Cardiac muscle cell (in vitro differentiated cells and primary cell): ENCODE measurements at regions not wholly inside any gene's neighbourhood (a gene's known extent, or its start where the extent isn't known, plus 50 kb on each side); places are given as distances from the start of the nearest gene placed in this dataset.

ENCODE experiments used
- DNase-seq, 2 donors: peaks; one replicate each; pipeline versions ENCODE4 v3.0.0 to v3.0.0-alpha.2; 2010 to 2017; ENCODE audit warnings: low read depth in 1 of 2, low spot score in 1 of 2
- H3K27ac ChIP-seq: fragments of 200-600 bp; sonication (generic); 2 replicates; pipeline ENCODE4 v1.5.1; 2016
- H3K27me3 ChIP-seq: fragments of 200-600 bp; sonication (generic); 2 replicates; pipeline ENCODE4 v1.6.0; 2016; ENCODE audit warnings: control low read depth
- H3K36me3 ChIP-seq: fragments of 200-600 bp; sonication (generic); 2 replicates; pipeline ENCODE4 v1.5.1; 2016; ENCODE audit warnings: control low read depth
- H3K4me1 ChIP-seq: fragments of 200-600 bp; sonication (generic); 2 replicates; pipeline ENCODE4 v1.8.1; 2017; ENCODE audit warnings: low read depth, mild to moderate bottlenecking, mixed run types
- H3K4me3 ChIP-seq: fragments of 200-600 bp; sonication (generic); 2 replicates; pipeline ENCODE4 v1.5.1; 2016; ENCODE audit warnings: mild to moderate bottlenecking
- H3K9me3 ChIP-seq: fragments of 200-600 bp; sonication (generic); 2 replicates; pipeline ENCODE4 v1.5.1; 2017; ENCODE audit warnings: low read depth, mild to moderate bottlenecking, control low read depth
- CTCF ChIP-seq: IDR thresholded peaks from 2 replicates; pipeline ENCODE4 v1.5.1; 2012; ENCODE audit warnings: low read depth, mild to moderate bottlenecking, low read length

DNA sequence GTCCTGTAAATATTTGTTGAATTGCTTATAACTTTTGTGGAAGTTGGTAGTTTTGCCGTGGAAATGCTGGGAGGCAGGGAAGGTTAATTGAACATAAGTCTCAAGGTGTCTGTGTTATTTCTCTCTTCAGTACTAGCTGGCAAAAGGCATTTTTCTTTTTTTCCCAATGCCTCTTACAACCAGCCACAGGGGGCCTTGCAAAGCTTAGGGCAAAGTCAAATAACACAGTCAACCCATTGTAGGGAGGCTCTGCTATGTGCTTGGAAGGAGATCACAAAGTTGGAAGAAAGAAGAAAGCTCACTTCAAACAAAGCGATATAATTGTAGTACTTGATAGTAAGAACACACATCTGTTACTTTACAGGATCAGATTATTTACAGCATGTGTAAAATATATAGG, 802.6 kb downstream of the PDHA2 start:
- no peak for DNase-seq
- Histone ChIP-seq H3K4me3 (no peak overlapping the region), H3K27ac (no peak overlapping the region), H3K4me1 (no peaks in the 10 kb centered on the region), H3K27me3 (no peaks in the 10 kb centered on the region), H3K9me3 (no peaks in the 10 kb centered on the region), H3K36me3 (no peaks in the 10 kb centered on the region)
- TF ChIP-seq CTCF, result no peak

DNA sequence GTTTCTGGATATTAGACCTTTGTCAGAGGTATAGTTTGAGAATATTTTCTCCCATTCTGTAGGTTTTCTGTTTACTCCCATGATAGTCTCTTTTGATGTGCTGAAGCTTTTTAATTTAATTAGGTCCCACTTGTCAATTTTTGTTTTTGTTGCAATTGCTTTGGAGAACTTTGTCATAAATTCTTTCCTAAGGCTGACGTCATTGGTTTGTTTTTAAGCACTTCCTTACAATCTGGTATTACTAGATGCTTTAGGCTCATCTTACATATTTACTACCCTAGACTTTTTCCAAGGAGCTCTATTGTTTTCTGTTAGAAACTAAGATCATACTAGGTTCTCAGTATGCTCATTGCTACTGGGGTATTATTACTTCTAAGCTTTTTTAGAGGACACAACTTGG, 806.3 kb downstream of the PDHA2 start:
- H3K36me3 ChIP-seq, result no peaks in the 10 kb centered on the region
- no peak overlapping the region for H3K4me3 ChIP-seq
- TF ChIP-seq CTCF, result no peak
- H3K27me3 ChIP-seq, result no peaks in the 10 kb centered on the region
- no peaks in the 10 kb centered on the region for H3K9me3 ChIP-seq
- no peak overlapping the region for H3K27ac ChIP-seq
- DNase-seq, result no peak
- peaks cover 8% of the 10 kb centered on the region for H3K4me1 ChIP-seq

- TF ChIP-seq CTCF, result no peak
- Histone ChIP-seq H3K36me3 (no peaks in the 10 kb centered on the region), H3K9me3 (no peaks in the 10 kb centered on the region), H3K4me1 (peaks cover 8% of the 10 kb centered on the region), H3K4me3 (no peak overlapping the region), H3K27me3 (no peaks in the 10 kb centered on the region), H3K27ac (peak overlapping the region; percentile 2)
- DNase-seq, result peak in 1 of 2 donors; percentile 29
These were observed 809.6 kb downstream of the PDHA2 start for GRCh38 chr4:96649536-96649935.

DNA sequence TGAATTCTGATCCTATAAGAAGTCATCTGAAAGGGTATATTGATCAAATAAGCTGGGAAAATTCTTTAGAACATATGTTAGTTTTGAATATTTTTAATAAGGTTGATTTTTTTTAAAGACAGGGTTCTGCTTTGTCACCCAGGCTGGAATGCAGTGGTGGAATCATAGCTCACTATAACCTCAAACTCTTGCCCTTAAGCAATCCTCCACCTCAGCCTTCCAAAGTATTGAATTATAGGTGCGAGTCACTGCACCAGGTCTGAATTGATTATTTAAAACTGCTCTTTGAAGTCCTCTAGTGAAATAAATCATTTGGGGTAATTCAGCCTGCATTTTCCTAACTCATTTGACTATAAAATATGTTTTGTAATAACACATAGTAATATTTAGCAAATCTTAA, 812.3 kb downstream of the PDHA2 start:
- peaks cover 8% of the 10 kb centered on the region for H3K4me1 ChIP-seq
- H3K4me3 ChIP-seq, result no peak overlapping the region
- no peaks in the 10 kb centered on the region for H3K36me3 ChIP-seq
- H3K9me3 ChIP-seq, result no peaks in the 10 kb centered on the region
- no peak overlapping the region for H3K27ac ChIP-seq
- no peaks in the 10 kb centered on the region for H3K27me3 ChIP-seq
- no peak for DNase-seq
- no peak for TF ChIP-seq CTCF

- no peak for TF ChIP-seq CTCF
- no peak overlapping the region for H3K27ac ChIP-seq
- DNase-seq, result no peak
- no peaks in the 10 kb centered on the region for H3K9me3 ChIP-seq
- no peaks in the 10 kb centered on the region for H3K36me3 ChIP-seq
- H3K4me1 ChIP-seq, result peaks cover 8% of the 10 kb centered on the region
- no peaks in the 10 kb centered on the region for H3K27me3 ChIP-seq
- H3K4me3 ChIP-seq, result no peak overlapping the region
These were observed 812.9 kb downstream of the PDHA2 start for GRCh38 chr4:96652821-96653220.

GRCh38 chr4:96654045-96654444, 814.2 kb downstream of the PDHA2 start:
- no peaks in the 10 kb centered on the region for H3K36me3 ChIP-seq
- H3K27me3 ChIP-seq, result no peaks in the 10 kb centered on the region
- no peaks in the 10 kb centered on the region for H3K9me3 ChIP-seq
- TF ChIP-seq CTCF, result no peak
- peaks cover 8% of the 10 kb centered on the region for H3K4me1 ChIP-seq
- no peak overlapping the region for H3K4me3 ChIP-seq
- DNase-seq, result no peak
- H3K27ac ChIP-seq, result no peak overlapping the region
